Psoas muscle (tissue), 7 donors: ENCODE measurements at regions not wholly inside any gene's neighbourhood (a gene's known extent, or its start where the extent isn't known, plus 50 kb on each side); places are given as distances from the start of the nearest gene placed in this dataset.
"Not testable (repeated sequence)": the region's sequence is repeated elsewhere in the genome, so short reads cannot be mapped to it uniquely, and the experiment has no call there.

Source experiments
- ATAC-seq, 4 donors: fragments of 200-7000 bp; cut with Tn5 transposase; one replicate each; pipeline ENCODE4 v1.9.1; 2020; ENCODE audit warnings: moderate library complexity in 3 of 4, mild to moderate bottlenecking in 2 of 4
- DNase-seq, 2 donors: peaks; one replicate each; pipeline ENCODE4 v3.0.0-alpha.2; 2020
- H3K27ac ChIP-seq: fragments of 200-600 bp; one replicate; pipeline ENCODE4 v1.8.0; 2022
- H3K27me3 ChIP-seq, 3 donors: fragments of 200-600 bp in 1 of 3; one replicate each; pipeline versions ENCODE4 v1.6.1 to v1.8.0; 2013 to 2022; ENCODE audit warnings: low read length in 2 of 3, mild to moderate bottlenecking in 2 of 3, moderate library complexity in 1 of 3; ENCODE audit not compliant: insufficient read depth in 3 of 3
- H3K36me3 ChIP-seq, 2 donors: fragments of 200-600 bp in 1 of 2; one replicate each; pipeline versions ENCODE4 v1.6.1 to v1.8.0; 2013 to 2022; ENCODE audit warnings: low read depth in 1 of 2, mild to moderate bottlenecking in 1 of 2, moderate library complexity in 1 of 2; ENCODE audit not compliant: insufficient read depth in 1 of 2
- H3K4me1 ChIP-seq: fragments of 200-600 bp; one replicate; pipeline ENCODE4 v1.8.0; 2022
- H3K4me3 ChIP-seq: fragments of 200-600 bp; one replicate; pipeline ENCODE4 v1.8.0; 2022; ENCODE audit warnings: mild to moderate bottlenecking
- H3K9me3 ChIP-seq: fragments of 200-600 bp; one replicate; pipeline ENCODE4 v1.8.0; 2022
- CTCF ChIP-seq: fragments of 200-600 bp; IDR thresholded peaks from one replicate; pipeline ENCODE4 v1.8.0; 2022; ENCODE audit warnings: antibody characterized with exemption
- WGBS, 3 donors: extraction: QIAGEN DNeasy Blood & Tissue Kit; methylation state at CpG; one replicate each; pipeline versions ENCODE4 v1.1.6 to v1.1.7; 2013; 5-methylcytosine and 5-hydroxymethylcytosine counted together
- intact Hi-C, 2 donors: fragments of 100-400 bp; cut with DNase I; formaldehyde crosslinking; loops; one replicate each; pipeline versions ENCODE4 v1.11.0 to v1.14.2; 2022
- donor health status: healthy with polysubstance abuse.
- donor health status: DM: no; HTN: no; CAD: no; lungs with moderate emphysema.
- donor health status: Bipolar disorder and iron deficiency.
- donor health status: healthy.
- donor health status: DM: yes; HTN: yes; CAD: no.
- donor health status: DM: no; HTN: no; CAD: no.
- donor health status: DM: yes; HTN: yes; CAD: no.

- Histone ChIP-seq H3K4me1 (no peaks in the 10 kb centered on the region), H3K4me3 (no peak overlapping the region), H3K27ac (no peak overlapping the region), H3K27me3 (no peaks in the 10 kb centered on the region), H3K36me3 (no peaks in the 10 kb centered on the region), H3K9me3 (no peaks in the 10 kb centered on the region)
- DNase-seq, result no peak
- WGBS, 3 donors, result 58 to 84% (median 77%) methylated on average over 4 of the region's 4 CpGs
- no peak for ATAC-seq
- intact Hi-C loops, result no loop called here
- TF ChIP-seq CTCF, result no peak
Measured at GRCh38 chr7:54299426-54299825, 242.7 kb upstream of the VSTM2A start.

GRCh38 chr7:54315955-54316354 is 226.2 kb upstream of the VSTM2A start:
- H3K9me3 ChIP-seq, H3K4me3 ChIP-seq, H3K27me3 ChIP-seq, H3K4me1 ChIP-seq, intact Hi-C loops, H3K36me3 ChIP-seq, H3K27ac ChIP-seq, DNase-seq, ATAC-seq: not testable (repeated sequence)

GRCh38 chr7:54326592-54327167 is 215.5 kb upstream of the VSTM2A start:
- H3K4me1 ChIP-seq, result no peaks in the 10 kb centered on the region
- no peaks in the 10 kb centered on the region for H3K27me3 ChIP-seq
- DNase-seq (no peak), ATAC-seq (no peak)
- no peaks in the 10 kb centered on the region for H3K9me3 ChIP-seq
- H3K27ac ChIP-seq, result no peak overlapping the region
- 58 to 66% (median 63%) methylated on average over 3 of the region's 3 CpGs for WGBS, 3 donors
- H3K4me3 ChIP-seq, result no peak overlapping the region
- no peak for TF ChIP-seq CTCF
- no peaks in the 10 kb centered on the region for H3K36me3 ChIP-seq
- intact Hi-C loops, result no loop called here

GRCh38 chr7:54330216-54330800 is 211.9 kb upstream of the VSTM2A start:
- DNase-seq (no peak), ATAC-seq (no peak)
- Histone ChIP-seq H3K4me3 (no peak overlapping the region), H3K9me3 (no peaks in the 10 kb centered on the region), H3K27me3 (no peaks in the 10 kb centered on the region), H3K36me3 (no peaks in the 10 kb centered on the region), H3K27ac (no peak overlapping the region), H3K4me1 (no peaks in the 10 kb centered on the region)
- TF ChIP-seq CTCF, result no peak
- intact Hi-C loops, result loop anchor here in 1 of 2 donors (10.0 kb wide), 1 partner anchor 86 kb away; no protein-coding TSS in a partner anchor
- 36 to 44% (median 38%) methylated on average over 4 of the region's 4 CpGs for WGBS, 3 donors

- 58 to 63% (median 59%) methylated on average over 1 of the region's 1 CpG for WGBS, 3 donors
- no peaks in the 10 kb centered on the region for H3K27me3 ChIP-seq
- no peak for DNase-seq
- H3K4me3 ChIP-seq, result no peak overlapping the region
- no peak for ATAC-seq
- H3K9me3 ChIP-seq, result no peaks in the 10 kb centered on the region
- no peaks in the 10 kb centered on the region for H3K4me1 ChIP-seq
- TF ChIP-seq CTCF, result no peak
- no peak overlapping the region for H3K27ac ChIP-seq
- no peaks in the 10 kb centered on the region for H3K36me3 ChIP-seq
- intact Hi-C loops, result loop anchor here in 1 of 2 donors (10.0 kb wide), 1 partner anchor 87 kb away; no protein-coding TSS in a partner anchor
Measured at GRCh38 chr7:54331311-54331710, 210.9 kb upstream of the VSTM2A start.
